Stimulated activated CD4-positive, alpha-beta T cell treated with anti-CD3 and anti-CD28 coated beads, Interleukin-4, amount 100 ng/mL, for 1 hour (primary cell): ENCODE measurements at regions not wholly inside any gene's neighbourhood (a gene's known extent, or its start where the extent isn't known, plus 50 kb on each side); places are given as distances from the start of the nearest gene placed in this dataset.

Experiments
- DNase-seq: peaks from one replicate; pipeline ENCODE4 v3.0.0-alpha.2; 2020

DNA sequence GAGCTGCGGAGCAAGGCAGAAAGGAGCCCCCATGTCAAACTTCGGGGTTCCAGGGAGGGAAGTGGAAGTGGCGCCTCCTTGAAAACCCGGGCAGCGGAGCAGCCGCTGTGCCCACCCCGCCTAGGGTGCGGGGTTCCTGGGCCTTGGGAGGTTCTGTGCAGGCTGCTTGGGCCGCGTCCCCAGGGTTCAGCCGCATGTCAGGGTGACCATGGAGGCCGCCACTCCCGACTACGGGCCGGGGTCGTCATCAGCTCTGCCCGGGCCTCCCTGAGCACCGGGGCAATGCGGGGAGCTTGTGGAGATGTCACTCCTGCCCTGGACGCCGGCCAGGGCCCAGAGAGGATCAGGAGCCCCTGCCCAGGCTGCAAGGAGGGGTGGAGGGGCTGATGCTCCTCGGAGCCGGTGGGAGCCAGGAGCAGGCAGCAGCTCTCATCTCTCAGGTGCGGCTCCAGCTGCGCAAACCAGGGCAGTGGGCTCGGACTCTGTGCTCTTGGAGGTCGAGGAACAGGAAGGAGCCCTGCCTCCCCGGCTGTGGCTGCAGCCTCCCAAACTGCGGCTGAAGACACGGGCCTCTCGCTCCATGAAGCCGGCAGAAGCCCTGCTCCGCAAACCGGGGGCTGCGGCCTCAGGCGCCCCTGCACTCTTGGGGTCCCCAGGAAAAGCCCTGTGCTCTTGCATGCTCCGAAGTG, 1286.5 kb downstream of the TMEM121 start:
- no peak for DNase-seq

DNA sequence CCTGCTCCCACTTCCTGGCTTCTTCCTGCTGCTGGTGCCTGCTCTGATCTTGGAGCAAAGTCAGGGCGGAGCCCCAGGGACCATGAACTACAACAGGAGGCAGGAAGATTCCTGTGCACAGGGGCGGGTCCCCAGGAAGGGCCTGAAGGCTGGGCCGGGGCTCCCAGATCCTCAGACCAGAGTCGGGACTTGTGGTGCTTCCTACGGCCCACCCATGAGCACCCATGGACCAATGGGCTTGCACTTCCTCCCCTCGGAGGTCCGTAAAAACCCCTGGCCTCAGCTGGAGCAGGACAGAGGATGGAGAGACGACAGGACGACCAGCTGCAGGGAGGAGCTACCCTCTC, 1287.1 kb downstream of the TMEM121 start:
- DNase-seq, result no peak

DNA sequence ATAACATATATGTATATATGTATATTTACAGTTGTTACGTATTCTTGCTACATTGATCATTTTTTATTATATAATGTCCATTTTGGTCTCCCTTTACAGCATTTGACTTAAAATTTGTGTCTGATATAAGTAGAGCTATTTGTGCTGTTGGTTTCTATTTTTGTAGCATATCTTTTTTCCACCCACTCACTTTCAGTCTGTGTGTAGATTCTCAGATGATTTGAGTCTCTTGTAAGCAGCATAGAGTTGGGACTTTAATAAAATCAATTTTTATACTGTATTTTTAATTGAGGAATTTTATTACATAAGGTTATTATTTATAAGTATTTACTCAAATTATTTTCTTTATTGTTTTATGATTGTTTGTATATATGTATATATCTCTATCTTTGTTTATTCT, 1293.7 kb downstream of the TMEM121 start:
- no peak for DNase-seq

DNA sequence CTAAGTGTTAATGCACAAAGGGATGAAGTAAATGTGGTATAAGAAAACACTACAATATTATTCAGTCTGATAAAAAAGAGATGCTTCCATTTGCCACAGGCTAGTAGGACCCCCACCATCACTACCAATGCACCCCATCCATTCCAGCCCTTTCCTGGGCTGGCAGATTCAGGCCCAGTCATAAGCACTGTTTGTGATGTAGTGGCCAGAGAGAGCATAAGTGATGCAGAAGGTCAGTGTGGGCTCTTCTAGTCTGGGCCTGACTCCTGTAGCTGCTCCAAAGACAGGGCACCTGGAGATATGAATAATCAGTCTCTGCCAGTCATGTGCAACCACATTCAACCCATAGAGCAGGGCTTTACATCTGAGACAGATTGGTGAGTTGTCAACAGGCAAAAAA, 1294.7 kb downstream of the TMEM121 start:
- no peak for DNase-seq

DNA sequence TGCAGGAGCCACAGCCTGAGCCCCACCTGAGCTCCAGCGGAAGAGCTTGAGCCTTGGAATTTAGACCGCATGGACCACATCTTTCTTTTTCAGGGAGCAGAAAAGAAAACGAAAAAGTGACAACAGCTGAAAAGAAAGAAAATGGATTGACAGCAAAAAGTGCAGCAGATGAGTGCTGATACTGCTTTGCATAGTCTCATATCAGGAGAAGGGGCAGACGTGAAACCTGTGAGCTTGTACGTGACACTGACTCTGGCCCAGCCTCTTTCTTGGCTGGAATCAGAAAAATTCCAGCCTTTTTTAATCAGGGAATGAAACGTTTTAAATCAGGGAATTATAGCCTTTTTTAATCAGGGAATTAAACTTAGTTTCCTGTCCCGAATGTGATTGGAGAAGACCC, 1296.5 kb downstream of the TMEM121 start:
- no peak for DNase-seq

DNA sequence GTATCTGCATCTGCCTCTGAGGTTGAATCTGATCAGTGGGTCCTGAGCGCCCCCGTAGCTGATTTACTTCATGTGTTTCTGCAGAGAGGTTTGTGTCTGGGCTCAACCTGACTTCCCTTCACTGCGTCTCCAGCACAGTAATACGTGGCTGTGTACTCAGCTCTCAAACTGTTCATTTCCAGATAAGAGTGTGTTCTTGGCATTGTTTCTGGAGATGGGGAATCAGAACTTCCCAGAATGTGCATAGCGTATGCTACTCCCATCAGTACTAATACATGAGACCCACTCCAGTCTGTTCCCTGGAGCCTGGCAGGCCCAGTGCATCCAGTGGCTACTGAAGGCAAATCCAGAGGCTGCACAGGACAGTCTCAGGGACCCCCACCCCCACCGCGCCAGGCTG, 1297.2 kb downstream of the TMEM121 start:
- no peak for DNase-seq

DNA sequence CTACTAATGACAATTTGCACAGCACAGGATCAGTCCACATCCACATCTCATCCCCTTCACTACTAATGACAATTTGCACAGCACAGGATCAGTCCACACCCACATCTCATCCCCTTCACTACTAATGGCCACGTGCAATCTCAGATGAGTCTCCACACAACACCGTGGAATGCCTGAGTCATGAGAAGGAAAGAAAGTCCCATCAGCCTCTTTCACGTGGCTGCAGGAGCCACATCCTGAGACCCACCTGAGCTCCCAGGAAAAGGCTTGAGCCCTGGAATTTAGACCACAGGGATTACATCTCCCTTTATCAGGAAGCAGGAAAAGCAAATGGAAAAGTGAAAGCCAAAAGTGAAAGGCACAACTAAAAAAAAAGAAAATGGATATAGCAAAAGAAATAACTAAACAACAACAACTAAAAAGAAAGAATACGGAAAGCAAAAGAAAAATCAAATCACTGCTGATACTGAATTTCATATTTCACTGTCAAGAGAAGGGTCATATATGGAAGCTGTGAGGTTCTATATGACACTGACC, 1300.5 kb downstream of the TMEM121 start:
- DNase-seq, result no peak

DNA sequence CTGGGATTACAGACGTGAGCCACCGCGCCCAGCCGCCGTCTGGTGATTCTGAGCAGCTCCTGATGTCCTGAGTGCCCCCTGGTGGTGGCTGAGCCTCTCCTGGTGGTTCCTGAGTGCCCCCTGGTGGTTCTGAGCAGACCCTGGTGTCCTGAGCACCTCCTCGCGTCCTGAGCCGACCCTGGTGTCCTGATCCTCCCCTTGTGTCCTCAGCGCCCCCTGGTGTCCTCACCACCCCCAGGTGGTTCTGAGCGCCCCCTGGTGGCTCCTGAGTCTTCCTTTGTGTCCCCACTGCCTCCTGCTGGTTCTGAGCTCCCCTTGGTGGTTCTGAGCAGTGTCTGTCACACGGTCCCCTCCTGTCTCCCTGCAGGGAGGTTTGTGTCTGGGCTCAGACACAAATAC, 1304.9 kb downstream of the TMEM121 start:
- DNase-seq, result peak; percentile 61

DNA sequence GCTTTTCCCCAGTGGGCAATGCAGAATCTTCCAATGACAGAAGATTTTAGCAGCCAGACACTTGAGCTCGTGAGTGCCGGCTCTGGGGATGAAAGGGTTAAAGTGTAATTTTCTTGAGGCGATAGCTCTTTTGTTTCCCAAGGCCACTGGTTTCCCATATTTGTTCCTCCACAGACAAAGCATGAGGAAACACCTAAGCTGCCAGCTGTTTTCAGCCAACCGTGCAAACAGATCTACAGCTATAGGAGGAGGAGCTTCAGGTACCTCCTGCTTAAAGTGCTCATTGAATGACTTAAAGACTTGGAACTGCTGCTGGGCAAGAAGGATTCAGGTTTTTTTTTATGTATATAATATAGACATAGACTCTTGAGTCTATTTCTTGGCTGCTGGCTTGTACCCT, 1311.5 kb downstream of the TMEM121 start:
- DNase-seq, result no peak

DNA sequence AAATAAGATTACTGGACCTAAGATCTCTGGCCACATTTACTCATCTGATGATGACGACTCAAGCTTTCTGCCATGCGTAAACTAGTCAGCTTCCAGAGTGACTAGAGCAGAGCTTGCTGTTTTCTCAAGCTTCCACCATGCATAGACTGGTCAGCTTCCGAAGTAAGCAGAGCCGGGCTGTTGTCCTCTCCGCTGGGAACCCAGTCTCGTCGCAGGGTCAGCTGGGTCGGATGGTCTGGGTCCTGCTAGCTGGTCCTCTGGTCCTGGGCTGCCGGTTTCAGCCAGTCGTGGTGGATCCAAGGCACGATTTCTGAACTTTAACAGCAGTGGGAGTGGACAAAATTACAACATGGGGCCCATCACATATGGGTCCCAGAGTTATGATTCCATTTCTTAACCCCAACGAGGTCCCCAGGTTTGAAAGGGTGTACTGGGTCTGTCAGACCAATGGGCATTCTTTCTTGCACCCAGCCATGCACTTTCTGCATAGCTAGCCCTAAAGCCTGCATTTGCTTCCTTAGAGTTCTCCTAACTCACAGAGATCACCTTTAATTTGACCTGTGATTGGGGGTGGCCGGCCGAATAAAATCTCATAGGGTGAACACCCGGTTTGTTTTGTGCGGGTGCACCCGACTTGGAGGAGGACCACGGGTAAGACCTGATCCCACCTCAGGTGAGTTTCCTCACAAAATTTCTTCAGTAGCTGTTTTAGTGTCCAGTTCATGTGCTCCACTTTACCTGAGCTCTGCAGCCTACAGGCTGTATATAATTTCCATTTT, 1312.8 kb downstream of the TMEM121 start:
- DNase-seq, result no peak

DNA sequence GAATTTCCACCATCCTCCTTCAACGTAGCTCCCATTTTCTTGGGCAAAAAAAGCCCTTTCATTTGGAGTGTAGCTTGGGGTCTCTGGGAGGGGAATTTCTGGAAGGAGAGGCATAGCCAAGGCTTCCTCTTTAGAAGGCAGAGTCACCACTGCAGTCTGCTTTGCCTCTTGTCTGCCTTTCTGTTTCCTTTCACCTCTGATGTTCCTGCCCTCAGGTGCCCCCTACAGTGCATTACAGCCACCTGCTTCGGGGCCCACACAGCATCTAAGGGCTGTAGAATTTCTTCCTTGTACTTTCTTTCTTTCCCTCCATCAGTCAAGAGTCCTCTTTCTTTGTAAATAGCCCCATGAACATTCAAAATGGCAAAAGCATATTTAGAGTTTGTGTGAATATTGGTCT, 1313.9 kb downstream of the TMEM121 start:
- no peak for DNase-seq

DNA sequence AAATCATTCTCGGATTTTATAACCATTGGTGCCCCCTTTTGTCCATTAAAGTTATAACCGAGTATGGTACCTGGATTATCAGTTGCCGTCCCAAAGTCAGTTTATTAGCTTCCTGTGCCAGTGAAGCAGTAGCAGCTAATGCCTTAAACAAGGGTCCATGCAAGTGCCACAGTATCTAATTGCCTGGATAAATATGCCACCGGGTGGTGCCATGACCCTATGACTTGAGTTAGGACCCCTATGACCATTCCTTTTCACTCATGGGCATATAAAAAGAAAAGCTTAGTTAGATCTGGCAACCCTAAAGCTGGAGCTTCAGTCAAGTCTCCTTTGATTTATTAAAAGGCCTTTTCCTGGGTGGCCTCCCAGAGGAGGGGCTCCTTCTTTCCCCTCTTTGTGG, 1314.6 kb downstream of the TMEM121 start:
- no peak for DNase-seq

DNA sequence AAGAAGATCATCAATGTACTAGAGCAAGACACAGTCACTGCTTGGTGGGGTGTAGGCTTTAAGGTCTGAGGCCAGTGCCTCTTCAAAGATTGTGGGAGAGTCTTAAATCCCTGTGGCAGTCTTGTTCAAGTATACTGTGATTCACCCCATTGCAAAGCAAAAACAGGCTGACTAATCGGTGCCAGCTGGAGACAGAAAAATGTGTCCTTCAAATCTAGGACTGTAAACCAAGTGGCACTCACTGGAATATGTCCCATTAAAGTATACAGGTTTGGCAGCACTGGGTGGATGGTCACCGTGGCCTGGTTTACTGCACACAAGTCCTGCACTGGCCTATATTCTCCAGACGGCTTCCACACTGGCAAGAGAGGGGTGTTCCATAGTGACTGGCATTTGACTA, 1315.3 kb downstream of the TMEM121 start:
- DNase-seq, result no peak

DNA sequence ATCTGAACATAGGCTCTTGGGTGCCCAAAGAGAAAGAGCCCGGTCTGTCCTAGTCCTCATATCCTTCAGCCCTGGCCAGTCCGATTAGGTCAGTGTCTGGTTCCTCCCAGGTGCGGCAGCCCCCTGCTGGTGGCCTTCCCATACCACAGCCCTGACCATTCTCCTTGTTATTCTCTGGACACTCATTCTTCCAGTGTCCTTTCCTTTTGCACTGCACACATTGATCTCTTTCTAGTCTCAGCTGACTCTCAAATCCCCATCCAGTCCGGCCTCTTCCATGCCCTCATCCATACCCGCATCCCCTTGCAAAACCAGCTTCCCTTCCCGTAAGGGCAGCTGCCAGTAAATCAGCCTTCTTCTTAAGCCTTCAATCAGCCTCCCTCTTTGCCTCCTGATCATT, 1316.3 kb downstream of the TMEM121 start:
- no peak for DNase-seq

DNA sequence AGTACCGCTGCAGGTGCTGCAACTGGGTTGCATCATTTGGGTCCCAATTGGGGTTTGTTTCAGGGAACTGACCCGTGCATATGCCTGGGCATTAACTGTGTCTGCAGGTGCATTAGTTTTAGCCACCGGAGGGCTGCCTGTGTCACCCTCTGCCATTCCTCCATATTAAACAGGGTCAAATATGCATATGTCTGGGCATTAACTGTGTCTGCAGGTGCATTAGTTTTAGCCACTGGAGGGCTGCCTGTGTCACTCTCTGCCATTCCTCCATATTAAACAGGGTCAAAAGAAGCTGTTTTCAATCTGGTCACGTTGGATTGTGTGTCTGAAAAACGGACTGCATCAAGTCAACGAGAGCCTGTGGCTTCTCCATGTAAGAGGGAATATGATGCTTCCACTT, 1317.0 kb downstream of the TMEM121 start:
- no peak for DNase-seq

DNA sequence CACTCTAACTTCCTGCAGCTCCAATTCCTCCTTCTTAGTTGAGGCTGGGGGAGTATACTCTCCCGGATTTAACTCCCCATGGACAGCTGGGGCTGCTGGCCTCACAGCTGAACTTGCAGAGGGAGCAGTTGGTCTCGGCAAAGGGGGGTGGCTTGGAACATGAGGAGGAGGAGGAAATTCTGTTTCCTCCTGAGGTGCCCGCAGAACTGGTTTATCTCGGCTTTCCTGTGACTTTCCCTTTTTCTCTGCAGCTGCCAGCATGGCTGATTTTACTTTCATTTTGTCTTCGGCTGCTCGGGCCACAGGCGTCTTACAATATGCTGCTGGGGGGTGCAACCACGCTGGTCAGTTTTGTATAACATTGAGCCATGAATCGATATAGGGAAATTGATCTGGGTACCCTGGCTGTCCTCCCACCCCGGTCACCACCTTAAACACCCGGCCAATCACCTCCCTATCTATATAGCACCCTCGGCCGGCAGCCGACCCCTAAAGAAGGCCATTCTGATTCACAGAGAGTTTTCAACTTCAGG, 1317.6 kb downstream of the TMEM121 start:
- DNase-seq, result peak; percentile 25

DNA sequence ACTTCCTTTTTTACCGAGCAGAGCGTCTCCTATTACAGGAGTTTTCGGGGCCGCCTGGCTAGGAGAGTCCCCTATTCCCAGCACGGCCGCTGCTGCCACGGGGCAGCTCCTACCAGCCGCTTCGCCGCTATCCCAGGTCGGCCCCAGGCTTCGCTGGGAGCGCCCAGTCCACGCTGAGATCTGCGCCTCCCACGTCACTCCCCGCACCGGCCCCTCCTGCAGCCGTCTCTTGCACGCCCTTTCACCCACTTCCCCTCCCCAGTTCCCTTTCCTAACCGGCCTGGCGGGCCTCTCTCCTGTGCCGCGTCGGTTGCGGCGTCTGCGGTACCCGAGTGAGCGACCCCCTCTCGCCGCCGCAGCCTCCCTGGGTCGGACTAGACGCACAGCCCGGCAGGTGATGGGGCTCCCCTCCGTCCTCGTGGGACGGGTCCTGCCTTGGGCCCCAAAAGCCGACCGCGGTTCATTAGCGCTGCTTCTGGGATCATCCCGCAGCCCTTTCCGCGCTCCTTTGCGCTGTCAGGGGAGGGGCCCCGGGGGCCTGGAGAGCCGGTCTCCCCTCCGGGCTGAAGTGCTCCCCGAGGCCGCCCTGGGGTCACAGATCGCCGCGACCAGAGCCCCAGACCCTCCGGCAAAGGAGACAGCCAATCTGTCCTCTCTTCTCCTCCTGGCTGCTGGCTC, 1318.4 kb downstream of the TMEM121 start:
- DNase-seq, result peak; percentile 64

DNA sequence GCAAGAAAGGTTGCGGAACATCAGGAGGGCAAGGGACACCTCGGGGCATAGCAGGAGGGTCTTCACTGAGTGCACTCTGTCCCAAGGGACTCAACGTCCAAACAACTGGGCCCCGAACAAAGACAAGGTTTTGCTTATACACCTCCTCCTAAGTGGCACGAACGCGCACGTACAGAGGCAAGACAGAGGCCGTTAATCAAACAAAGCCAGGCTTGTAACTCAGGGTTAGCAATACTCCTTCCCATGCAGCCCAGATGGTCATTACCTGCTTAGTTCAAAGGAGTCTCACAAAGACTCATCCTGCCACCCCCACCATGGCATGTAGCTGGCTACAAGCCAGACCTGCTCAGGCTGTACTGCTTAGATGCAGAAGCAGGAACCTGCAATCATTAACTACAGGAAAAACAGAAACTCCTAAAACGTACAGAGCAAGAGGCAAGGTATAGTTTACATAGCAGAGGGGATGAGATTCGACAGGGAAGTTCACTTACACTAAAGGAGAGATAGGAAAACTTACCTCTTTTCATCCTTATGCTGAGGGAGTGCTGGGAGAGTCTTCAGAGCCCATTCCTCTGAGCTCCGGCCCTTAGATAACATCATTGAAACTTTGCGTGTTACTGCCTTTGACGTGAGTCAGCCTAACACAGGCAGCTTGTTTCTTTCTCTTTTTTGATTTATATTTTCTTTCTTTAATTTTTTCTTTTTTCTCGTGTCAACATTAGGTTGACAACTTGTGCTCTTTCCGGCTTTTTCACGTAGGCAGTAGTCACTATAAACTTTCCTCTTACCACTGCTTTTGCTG, 1319.1 kb downstream of the TMEM121 start:
- DNase-seq, result peak; percentile 50

DNA sequence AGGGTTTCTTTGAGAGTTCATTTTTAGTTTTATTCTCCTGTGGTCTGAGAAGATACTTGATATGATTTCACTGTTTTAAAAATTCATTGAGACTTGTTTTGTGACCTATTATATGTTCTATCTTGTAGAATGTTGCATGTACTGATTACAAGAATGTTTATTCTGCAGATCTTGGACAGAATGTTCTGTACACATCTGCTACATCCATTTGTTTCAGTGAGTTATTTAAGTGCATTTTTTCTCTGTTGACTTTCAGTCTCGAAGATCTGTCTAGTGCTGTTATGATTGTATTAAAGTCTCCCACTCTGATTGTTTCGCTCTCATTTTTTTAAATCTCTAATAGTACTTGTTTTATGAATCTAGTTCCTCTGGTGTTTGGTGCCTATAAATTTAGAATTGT, 1319.8 kb downstream of the TMEM121 start:
- DNase-seq, result no peak

DNA sequence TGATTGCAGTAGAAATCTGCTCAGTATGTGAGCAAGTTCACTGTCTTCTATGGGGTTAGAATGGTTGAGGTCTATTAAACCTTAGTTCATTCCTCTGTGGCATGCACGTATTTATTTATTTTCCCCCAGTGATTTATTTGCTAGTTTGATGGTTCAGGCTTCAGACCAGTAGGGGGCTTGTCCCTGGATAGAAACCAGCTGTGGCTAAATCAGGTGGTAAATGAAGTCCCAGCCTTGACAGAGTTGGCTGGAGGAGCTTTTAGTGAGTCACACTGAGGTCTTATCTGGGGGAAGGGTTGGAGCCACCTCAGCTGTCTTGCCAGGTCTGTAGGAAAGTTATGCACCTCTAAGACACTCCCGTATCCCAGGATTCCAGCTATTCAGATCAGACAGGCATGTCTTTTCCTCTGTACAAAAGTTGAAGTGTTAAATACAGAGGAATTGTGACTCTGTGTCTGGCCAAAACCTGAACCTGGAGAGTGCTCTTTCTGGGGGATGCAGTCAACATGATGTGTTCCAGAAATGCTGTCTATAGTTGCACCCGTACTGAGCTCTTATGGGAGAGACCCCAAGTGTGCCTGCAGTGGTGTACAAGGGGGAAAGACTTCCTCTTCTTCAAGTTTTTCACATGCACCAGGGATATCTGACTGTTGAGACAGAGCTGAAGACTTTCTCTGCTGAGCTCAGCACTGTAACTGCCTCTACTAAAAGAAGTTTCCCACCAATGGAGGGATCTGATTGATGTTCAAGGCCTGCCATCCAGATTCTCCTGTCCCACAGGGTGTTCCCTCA, 1322.1 kb downstream of the TMEM121 start:
- DNase-seq, result no peak

DNA sequence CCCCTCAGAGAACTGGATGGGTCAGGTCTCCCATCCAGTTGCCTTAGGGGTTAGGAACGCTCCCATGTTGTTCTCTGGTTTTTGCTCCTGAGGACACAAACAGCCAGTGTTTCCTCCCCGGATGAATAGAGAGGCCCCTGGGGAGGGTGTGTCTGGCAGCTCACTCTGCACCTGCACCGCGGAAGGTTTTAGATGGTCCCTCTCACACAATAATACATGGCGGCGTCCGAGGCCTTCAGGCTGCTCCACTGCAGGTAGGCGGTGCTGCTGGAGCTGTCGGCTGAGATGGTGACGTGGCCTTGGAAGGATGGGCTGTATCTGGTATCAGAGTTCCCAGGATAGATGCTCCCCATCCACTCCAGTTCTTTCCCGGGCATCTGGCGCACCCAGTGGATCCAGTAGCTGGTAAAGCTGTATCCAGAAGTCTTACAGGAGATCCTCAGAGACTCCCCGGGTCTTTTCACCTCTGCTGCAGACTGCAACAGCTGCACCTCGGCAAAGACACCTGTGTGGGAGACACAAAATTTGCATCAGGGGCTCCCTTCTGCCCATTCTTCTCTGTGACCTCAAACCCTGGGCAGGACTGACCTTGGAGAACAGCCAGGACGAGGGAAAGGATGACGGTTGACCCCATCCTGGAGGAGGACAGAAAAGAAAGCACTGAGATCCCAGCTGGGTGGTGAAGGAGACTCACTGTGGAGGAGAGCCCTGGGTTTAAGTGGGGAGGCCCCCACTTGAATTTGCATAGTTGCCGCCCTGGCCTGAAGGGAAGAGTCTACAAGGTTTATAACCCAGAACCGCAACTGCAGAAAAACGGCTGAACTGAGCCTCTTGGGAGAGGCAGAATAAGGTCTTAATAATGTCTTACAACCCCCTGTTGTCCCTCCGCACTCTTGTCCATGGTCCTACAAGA, 1324.8 kb downstream of the TMEM121 start:
- no peak for DNase-seq
